Endothelial cell of umbilical vein (primary cell): ENCODE measurements at regions not wholly inside any gene's neighbourhood (a gene's known extent, or its start where the extent isn't known, plus 50 kb on each side); places are given as distances from the start of the nearest gene placed in this dataset.

Experiments used
- BruUV-seq: library from RNA; stranded (reverse); fragments of 400-500 nt; replicated peaks from 2 replicates; lab custom pipeline; 2021; lab: Mats Ljungman, UMichigan
- CTCF ChIA-PET: fragments of 300-600, 350-600 bp; sonication (Branson Sonifier 250); formaldehyde crosslinking; loops from one replicate; lab custom pipeline; 2021; ENCODE audit warnings: antibody characterized with exemption, inconsistent platforms; lab: Charles Lee
- POLR2A ChIA-PET: fragments of 300-600, 350-600 bp; sonication (Branson Sonifier 250); formaldehyde crosslinking; loops from one replicate; lab custom pipeline; 2021; ENCODE audit warnings: antibody characterized with exemption, inconsistent platforms; lab: Charles Lee
- DNase-seq: peaks from one replicate; pipeline ENCODE4 v3.0.0-alpha.2; 2011; ENCODE audit warnings: low read depth, low spot score
- FAIRE-seq: peaks from 2 replicates; lab custom pipeline; 2011; peaks lifted over from hg19 to GRCh38; lab: Jason Lieb, UNC
- H2AFZ ChIP-seq: 2 replicates; pipeline ENCODE4 v1.6.0; 2012; ENCODE audit warnings: low read depth, low read length, control low read depth, inconsistent platforms
- H3K27ac ChIP-seq: 2 replicates; pipeline ENCODE4 v1.5.1; 2011; ENCODE audit warnings: low read depth, mild to moderate bottlenecking, control low read depth, low read length, moderate library complexity; ENCODE audit not compliant: insufficient read depth
- H3K27me3 ChIP-seq, 2 experiments: 2 replicates each; pipeline versions ENCODE4 v1.6.0 to v1.6.1; 2011; ENCODE audit warnings: low read length in 2 of 2, mixed read lengths in 1 of 2; ENCODE audit not compliant: control insufficient read depth in 2 of 2, insufficient read depth in 2 of 2
- H3K36me3 ChIP-seq, 2 experiments: 2 replicates in 1 of 2; 3 replicates in 1 of 2; pipeline ENCODE4 v1.5.1; 2011; ENCODE audit warnings: low read length in 2 of 2, mild to moderate bottlenecking in 1 of 2, moderate library complexity in 1 of 2; ENCODE audit not compliant: control insufficient read depth in 2 of 2, insufficient read depth in 2 of 2; ENCODE audit errors: extremely low read depth in 1 of 2
- H3K4me1 ChIP-seq: 3 replicates; pipeline ENCODE4 v1.5.1; 2011; ENCODE audit warnings: mild to moderate bottlenecking, low read length; ENCODE audit not compliant: control insufficient read depth, insufficient read depth; ENCODE audit errors: extremely low read depth
- H3K4me2 ChIP-seq: 2 replicates; pipeline ENCODE4 v1.6.1; 2011; ENCODE audit warnings: low read length, control low read depth, mixed read lengths; ENCODE audit not compliant: insufficient read depth
- H3K4me3 ChIP-seq, 3 experiments: fragments of 200-600 bp in 1 of 3; sonication (generic), shearing (Covaris generic) in 1 of 3; replicated peaks in 1 of 3; 2 replicates each; pipeline ENCODE4 v1.5.1; 2011 to 2016; ENCODE audit warnings: control low read depth in 3 of 3, low read length in 3 of 3, mild to moderate bottlenecking in 2 of 3, inconsistent platforms in 1 of 3, low read depth in 1 of 3, moderate library complexity in 1 of 3; ENCODE audit not compliant: insufficient read depth in 1 of 3
- H3K79me2 ChIP-seq: 2 replicates; pipeline ENCODE4 v1.6.0; 2012; ENCODE audit warnings: low read length, inconsistent platforms; ENCODE audit not compliant: control insufficient read depth, insufficient read depth
- H3K9ac ChIP-seq: replicated peaks from 2 replicates; pipeline ENCODE3; 2011; ENCODE audit warnings: low read length, control low read depth; ENCODE audit not compliant: insufficient read depth; ENCODE audit errors: extremely low read depth
- H3K9me1 ChIP-seq: replicated peaks from 3 replicates; pipeline ENCODE4 v1.6.0; 2011; ENCODE audit warnings: mild to moderate bottlenecking, low read length; ENCODE audit not compliant: control insufficient read depth, insufficient read depth; ENCODE audit errors: extremely low read depth
- H3K9me3 ChIP-seq: replicated peaks from 2 replicates; pipeline ENCODE4 v1.5.1; 2012; ENCODE audit warnings: low read length, inconsistent platforms; ENCODE audit not compliant: control insufficient read depth, insufficient read depth
- H4K20me1 ChIP-seq: replicated peaks from 2 replicates; pipeline ENCODE3; 2011; ENCODE audit warnings: mild to moderate bottlenecking, low read length; ENCODE audit not compliant: control insufficient read depth, insufficient read depth; ENCODE audit errors: extremely low read depth
- FOS ChIP-seq: IDR thresholded peaks from 2 replicates; pipeline ENCODE4 v1.6.1; 2011; ENCODE audit warnings: mild to moderate bottlenecking, low read length, moderate library complexity, borderline replicate concordance; ENCODE audit not compliant: insufficient read depth
- GATA2 ChIP-seq: IDR thresholded peaks from 2 replicates; pipeline ENCODE4 v1.7.0; 2011; ENCODE audit warnings: low read depth, mild to moderate bottlenecking, moderate library complexity, mixed read lengths, low read length; ENCODE audit not compliant: insufficient read length, insufficient read depth
- JUN ChIP-seq: IDR thresholded peaks from 2 replicates; pipeline ENCODE4 v1.6.1; 2011; ENCODE audit warnings: borderline replicate concordance, low read depth; ENCODE audit not compliant: insufficient read length, insufficient read depth
- MYC ChIP-seq: IDR thresholded peaks from one replicate; pipeline ENCODE4 v1.6.1; 2011; ENCODE audit warnings: mild to moderate bottlenecking, low read depth, low read length
- POLR2A ChIP-seq: IDR thresholded peaks from 2 replicates; pipeline ENCODE4 v1.6.1; 2012; ENCODE audit warnings: low read depth, mild to moderate bottlenecking, control low read depth, low read length
- dilution Hi-C: fragments of 300-500 bp; cut with MboI; formaldehyde crosslinking; loops from one replicate; pipeline ENCODE4 v1.15.0; 2019; ENCODE audit warnings: low sequenced_read_pairs; ENCODE audit not compliant: extremely low pct_ligation_motif_present
- intact Hi-C: fragments of 100-400 bp; cut with micrococcal nuclease; formaldehyde crosslinking; loops from one replicate; pipeline ENCODE4 v1.10.0; 2022

DNA sequence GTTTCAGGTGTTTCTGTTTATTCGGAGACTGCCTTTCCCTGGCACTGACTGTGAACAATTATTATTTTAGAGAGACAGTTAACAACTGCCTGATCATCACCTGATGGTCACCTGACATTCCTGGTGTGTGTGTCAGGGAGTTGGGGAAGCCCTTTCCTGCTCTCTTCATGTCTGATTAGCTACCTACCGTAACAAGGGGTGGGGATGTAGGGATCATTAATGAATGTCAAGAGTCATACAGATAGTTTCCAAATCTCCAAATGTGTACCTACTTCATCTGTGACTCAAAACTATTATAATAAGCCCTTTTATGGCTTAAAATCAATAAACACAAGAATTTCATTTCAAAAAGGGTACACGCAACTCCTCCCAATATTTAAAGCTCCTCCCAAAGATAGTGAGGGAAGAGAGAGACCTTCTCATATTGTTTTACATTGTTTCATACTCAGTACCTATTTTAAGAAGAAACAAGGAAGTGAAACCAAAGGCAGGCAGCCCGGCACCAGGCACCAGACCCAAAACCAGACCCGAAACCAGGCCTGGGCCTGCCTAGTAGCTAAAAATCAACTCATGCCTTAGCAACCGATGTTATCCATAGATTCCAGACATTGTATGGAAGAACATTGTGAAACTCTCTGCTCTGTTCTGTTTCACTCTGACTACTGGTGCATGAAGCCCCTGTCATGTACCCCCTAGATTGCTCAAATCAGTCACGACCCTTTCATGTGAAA is 844.9 kb upstream of the ALCAM start:
- Histone ChIP-seq H3K4me2 (no peak overlapping the region), H3K9me3 (no peaks in the 10 kb centered on the region), H3K27me3 (no peaks in the 10 kb centered on the region), H3K9ac (no peak overlapping the region), H3K9me1 (no peaks in the 10 kb centered on the region), H3K36me3 (no peaks in the 10 kb centered on the region), H4K20me1 (no peaks in the 10 kb centered on the region), H3K79me2 (no peaks in the 10 kb centered on the region), H2AFZ (no peak overlapping the region), H3K4me3 (no peak overlapping the region), H3K4me1 (no peaks in the 10 kb centered on the region), H3K27ac (no peak overlapping the region)
- DNase-seq (no peak), FAIRE-seq (no peak)
- dilution Hi-C loops (no loop called here), intact Hi-C loops (no loop called here)
- POLR2A ChIA-PET: no interaction called here
- BruUV-seq: no TSS peak
- CTCF ChIA-PET: no interaction called here
- TF ChIP-seq GATA2: no peak
- TF ChIP-seq FOS: no peak
- no peak for TF ChIP-seq MYC

DNA sequence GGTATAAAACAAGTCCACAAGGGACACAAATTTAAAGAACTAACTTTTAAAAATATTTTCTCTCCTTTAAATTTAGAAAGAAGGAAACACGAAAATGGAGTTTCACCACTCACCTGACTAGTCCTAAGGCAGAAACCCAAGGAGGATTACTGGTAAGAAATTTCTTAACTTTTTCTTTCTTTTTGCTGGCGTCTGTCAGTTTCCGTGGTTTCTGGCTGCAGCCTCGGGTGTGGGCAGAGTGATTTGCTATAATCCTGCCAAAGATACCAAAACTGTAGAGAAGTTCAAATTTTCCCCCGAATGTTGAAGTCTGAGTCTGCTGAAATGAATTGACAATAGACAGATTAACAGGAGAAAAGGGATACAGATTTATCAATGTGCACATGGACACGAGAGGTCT is 843.6 kb upstream of the ALCAM start:
- no peak overlapping the region for H3K4me3 ChIP-seq
- H2AFZ ChIP-seq: no peak overlapping the region
- dilution Hi-C loops: no loop called here
- POLR2A ChIA-PET: no interaction called here
- H3K9me3 ChIP-seq: no peaks in the 10 kb centered on the region
- no peaks in the 10 kb centered on the region for H3K4me1 ChIP-seq
- H3K4me2 ChIP-seq: no peak overlapping the region
- no TSS peak for BruUV-seq
- H3K79me2 ChIP-seq: no peaks in the 10 kb centered on the region
- DNase-seq (no peak), FAIRE-seq (no peak)
- intact Hi-C loops: no loop called here
- CTCF ChIA-PET: no interaction called here
- no peaks in the 10 kb centered on the region for H3K36me3 ChIP-seq
- no peaks in the 10 kb centered on the region for H4K20me1 ChIP-seq
- H3K27me3 ChIP-seq: no peaks in the 10 kb centered on the region
- TF ChIP-seq POLR2A (no peak), JUN (no peak)
- no peak overlapping the region for H3K9ac ChIP-seq
- H3K27ac ChIP-seq: no peak overlapping the region
- no peaks in the 10 kb centered on the region for H3K9me1 ChIP-seq
